ENCODE measurements at regions not wholly inside any gene's neighbourhood (a gene's known extent, or its start where the extent isn't known, plus 50 kb on each side); places are given as distances from the start of the nearest gene placed in this dataset.

DNA sequence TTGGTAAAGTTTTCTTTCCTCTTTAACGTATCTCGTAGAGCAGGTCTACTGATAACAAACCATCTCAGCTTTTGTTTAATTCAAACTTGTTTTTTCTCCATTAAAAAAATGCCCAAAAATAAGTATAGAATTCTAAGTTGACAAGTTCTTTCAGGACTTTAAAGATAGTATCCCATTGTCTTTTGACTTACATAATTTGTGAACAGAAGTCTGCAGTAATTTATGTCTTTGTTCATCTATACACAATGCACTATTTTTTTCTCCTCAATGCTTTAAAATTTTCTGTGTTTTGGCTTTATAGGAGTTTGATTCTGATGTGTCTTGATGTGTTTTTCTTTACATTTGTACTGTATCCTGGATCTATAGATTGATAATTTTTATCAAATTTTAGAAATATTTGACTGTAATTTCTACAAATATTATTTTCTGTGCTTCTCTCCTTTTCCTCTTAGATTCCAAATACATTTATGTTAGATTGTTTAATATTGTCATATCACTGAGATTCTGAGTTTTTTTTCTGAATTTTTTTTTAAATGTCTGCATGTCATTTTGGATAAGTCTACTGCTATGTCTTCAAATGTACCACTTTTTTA lies 143.3 kb downstream of the FTCDNL1 start:
- H3K4me3 Mint-ChIP-seq: no peak overlapping the region
- no peak overlapping the region for H3K27ac Mint-ChIP-seq
- H3K9me3 Mint-ChIP-seq: peaks cover 37% of the 10 kb centered on the region
- peaks cover 3% of the 10 kb centered on the region for H3K36me3 Mint-ChIP-seq (ENCODE audit: low read depth)
- no peaks in the 10 kb centered on the region for H3K4me1 Mint-ChIP-seq
- no peaks in the 10 kb centered on the region for H3K27me3 Mint-ChIP-seq (ENCODE audit: low read depth)
- no peak for TF ChIP-seq CTCF (IDR thresholded peaks at IDR 0.05; ENCODE audit: unreplicated experiment in 3 of 3)

GRCh38 chr2:199705538-199705937 lies 145.5 kb downstream of the FTCDNL1 start:
- Mint-ChIP-seq H3K4me1 (no peaks in the 10 kb centered on the region), H3K27me3 (ENCODE audit: low read depth) (no peaks in the 10 kb centered on the region), H3K9me3 (peaks cover 37% of the 10 kb centered on the region), H3K4me3 (no peak overlapping the region), H3K27ac (no peak overlapping the region), H3K36me3 (ENCODE audit: low read depth) (peaks cover 3% of the 10 kb centered on the region)
- no peak for TF ChIP-seq CTCF (IDR thresholded peaks at IDR 0.05; ENCODE audit: unreplicated experiment in 3 of 3)

- H3K4me3 Mint-ChIP-seq: no peak overlapping the region
- no peak for TF ChIP-seq CTCF (IDR thresholded peaks at IDR 0.05; ENCODE audit: unreplicated experiment in 3 of 3)
- peaks cover 3% of the 10 kb centered on the region for H3K36me3 Mint-ChIP-seq (ENCODE audit: low read depth)
- no peak overlapping the region for H3K27ac Mint-ChIP-seq
- H3K4me1 Mint-ChIP-seq: no peaks in the 10 kb centered on the region
- H3K27me3 Mint-ChIP-seq (ENCODE audit: low read depth): no peaks in the 10 kb centered on the region
- H3K9me3 Mint-ChIP-seq: peaks cover 33% of the 10 kb centered on the region
Observed at GRCh38 chr2:199704358-199705238, 146.4 kb downstream of the FTCDNL1 start.

GRCh38 chr2:199703199-199703598 lies 147.8 kb downstream of the FTCDNL1 start:
- TF ChIP-seq CTCF (IDR thresholded peaks at IDR 0.05; ENCODE audit: unreplicated experiment in 3 of 3): no peak
- Mint-ChIP-seq H3K4me3 (no peak overlapping the region), H3K27me3 (ENCODE audit: low read depth) (no peaks in the 10 kb centered on the region), H3K4me1 (no peaks in the 10 kb centered on the region), H3K9me3 (peaks cover 21% of the 10 kb centered on the region), H3K36me3 (ENCODE audit: low read depth) (peaks cover 3% of the 10 kb centered on the region), H3K27ac (no peak overlapping the region)

GRCh38 chr2:199697469-199697868 lies 153.5 kb downstream of the FTCDNL1 start:
- TF ChIP-seq CTCF (IDR thresholded peaks at IDR 0.05; ENCODE audit: unreplicated experiment in 3 of 3): no peak
- H3K27me3 Mint-ChIP-seq (ENCODE audit: low read depth): peaks cover under 1% of the 10 kb centered on the region
- H3K27ac Mint-ChIP-seq: no peak overlapping the region
- no peaks in the 10 kb centered on the region for H3K4me1 Mint-ChIP-seq
- no peaks in the 10 kb centered on the region for H3K36me3 Mint-ChIP-seq (ENCODE audit: low read depth)
- no peaks in the 10 kb centered on the region for H3K9me3 Mint-ChIP-seq
- no peak overlapping the region for H3K4me3 Mint-ChIP-seq
